Sigmoid colon (tissue), 4 donors: ENCODE measurements at regions not wholly inside any gene's neighbourhood (a gene's known extent, or its start where the extent isn't known, plus 50 kb on each side); places are given as distances from the start of the nearest gene placed in this dataset.
"Not testable (repeated sequence)": the region's sequence is repeated elsewhere in the genome, so short reads cannot be mapped to it uniquely, and the experiment has no call there.

Experiments used
- CTCF ChIP-seq, 4 experiments: fragments of 450-650 bp in 3 of 4; fragments of 200-600 bp in 1 of 4; IDR thresholded peaks; one replicate each; pipeline ENCODE4 v1.5.1; 2016 to 2019; ENCODE audit warnings: antibody characterized with exemption in 4 of 4, mild to moderate bottlenecking in 3 of 4, moderate library complexity in 2 of 4
- POLR2AphosphoS5 ChIP-seq, 4 donors: sonication (generic); formaldehyde crosslinking; IDR thresholded peaks; one replicate each; pipeline ENCODE4 v1.6.1; 2017; ENCODE audit warnings: antibody characterized with exemption in 4 of 4

GRCh38 chr3:102040144-102040543 lies 190.8 kb downstream of the NFKBIZ start:
- not testable (repeated sequence) for TF ChIP-seq CTCF, POLR2AphosphoS5 (IDR thresholded peaks at IDR 0.05)
